NCI-H187 (cell line): ENCODE measurements at regions not wholly inside any gene's neighbourhood (a gene's known extent, or its start where the extent isn't known, plus 50 kb on each side); places are given as distances from the start of the nearest gene placed in this dataset.
A peak's percentile ranks its signal among the peaks of the same experiment; 100 is the strongest.

Experiments
- DNase-seq, 2 experiments: peaks; one replicate each; lab custom pipeline; 2025; lab: John Stamatoyannopoulos, UW

DNA sequence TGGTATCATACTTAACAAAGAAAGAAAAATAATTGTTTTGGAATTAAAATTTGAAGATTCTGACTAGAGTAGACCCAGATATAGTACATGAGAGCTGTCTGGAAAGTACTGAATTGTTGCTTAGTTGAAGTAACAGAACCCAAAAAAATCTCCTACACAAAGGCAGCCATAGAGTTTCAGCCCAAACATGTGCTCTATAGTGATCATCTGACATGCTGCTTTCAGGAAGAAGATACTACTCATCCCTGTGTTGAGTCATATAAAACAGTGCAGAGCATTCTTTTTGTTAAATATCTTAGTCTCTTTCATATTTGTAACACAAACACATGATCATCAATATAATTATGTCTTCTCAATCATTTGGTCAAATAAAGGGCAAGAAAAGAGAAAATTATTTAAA is 84.8 kb upstream of the PTPRM start:
- no peak for DNase-seq

DNA sequence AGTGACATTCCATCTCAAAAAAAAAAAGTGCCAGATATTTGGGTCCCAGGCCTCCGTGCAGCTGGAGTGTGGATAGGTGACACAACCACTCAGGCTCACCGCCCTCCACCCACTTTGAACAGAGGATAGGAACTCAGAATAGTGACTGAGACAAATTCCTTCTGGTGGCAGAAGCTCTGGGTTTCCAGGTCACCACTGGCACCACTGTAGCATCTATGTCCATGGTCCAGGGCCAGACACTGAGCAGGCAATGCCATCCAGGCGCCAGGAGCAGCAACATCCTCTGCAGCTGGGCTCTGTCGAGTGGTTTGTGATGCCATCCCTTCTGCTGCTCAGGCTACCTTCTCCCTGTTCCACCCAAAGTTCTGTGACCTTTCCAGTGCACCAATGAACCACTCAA is 81.5 kb upstream of the PTPRM start:
- DNase-seq, result no peak

DNA sequence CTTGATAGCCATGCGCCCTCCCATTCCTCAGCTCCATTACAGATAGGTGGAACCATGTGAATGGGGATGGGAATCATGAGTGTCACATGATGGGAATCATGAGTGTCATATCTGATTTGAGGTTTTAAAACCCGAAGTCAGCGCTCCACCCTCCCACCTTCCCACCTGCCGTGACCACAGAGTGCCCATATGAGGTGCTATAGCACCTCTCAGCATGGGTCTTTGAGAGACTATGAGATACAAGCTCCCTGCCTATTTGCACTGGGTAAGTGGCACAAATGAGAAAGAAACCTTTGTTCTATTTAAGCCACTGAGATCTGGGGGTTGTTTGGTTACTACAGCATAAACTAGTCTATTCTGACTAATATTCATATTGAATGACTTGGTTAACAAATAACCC is 78.5 kb upstream of the PTPRM start:
- DNase-seq, result no peak

DNA sequence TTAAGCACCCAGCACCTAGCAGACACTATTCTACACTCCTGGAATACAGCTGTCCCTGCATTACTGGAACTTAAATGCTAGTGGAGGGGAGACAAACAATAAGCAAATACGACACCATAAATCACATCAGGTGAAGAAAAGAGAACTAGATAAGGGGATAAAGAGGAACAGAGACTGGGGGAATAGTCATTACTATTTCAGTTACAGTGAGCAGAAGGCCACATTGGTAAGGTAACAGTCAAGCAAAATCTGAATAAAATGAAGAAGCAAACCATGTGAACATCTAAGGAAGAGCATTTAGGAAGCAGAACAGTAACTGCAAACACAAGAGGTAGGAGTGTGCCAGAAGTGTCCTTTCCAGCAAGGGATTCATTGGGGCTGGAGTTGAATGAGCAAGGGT is 77.0 kb upstream of the PTPRM start:
- DNase-seq, result no peak

- DNase-seq, result no peak
Observed at GRCh38 chr18:7492385-7492784, 74.7 kb upstream of the PTPRM start.

DNA sequence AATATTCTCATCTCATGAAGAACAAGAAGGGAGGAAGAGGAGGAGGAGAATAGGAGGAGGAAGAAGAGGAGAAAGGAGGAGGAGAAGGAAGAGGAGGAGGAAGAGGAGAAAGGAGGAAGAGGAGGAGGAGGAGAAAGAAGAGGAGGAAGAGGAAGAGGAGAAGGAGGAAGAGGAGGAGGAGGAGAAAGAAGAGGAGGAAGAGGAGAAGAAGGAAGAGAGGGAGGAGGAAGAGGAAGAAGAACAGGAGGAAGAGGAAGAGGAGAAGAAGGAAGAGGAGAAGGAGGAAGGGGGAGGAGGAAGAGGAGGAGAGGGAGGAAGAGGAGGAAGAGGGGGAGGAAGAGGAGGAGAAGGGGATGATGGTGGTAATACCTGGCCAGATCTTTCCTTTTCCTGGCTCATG is 70.0 kb upstream of the PTPRM start:
- DNase-seq, result no peak

GRCh38 chr18:7511106-7511505 is 56.0 kb upstream of the PTPRM start:
- no peak for DNase-seq

GRCh38 chr18:7512348-7512747 is 54.8 kb upstream of the PTPRM start:
- DNase-seq, result no peak

DNA sequence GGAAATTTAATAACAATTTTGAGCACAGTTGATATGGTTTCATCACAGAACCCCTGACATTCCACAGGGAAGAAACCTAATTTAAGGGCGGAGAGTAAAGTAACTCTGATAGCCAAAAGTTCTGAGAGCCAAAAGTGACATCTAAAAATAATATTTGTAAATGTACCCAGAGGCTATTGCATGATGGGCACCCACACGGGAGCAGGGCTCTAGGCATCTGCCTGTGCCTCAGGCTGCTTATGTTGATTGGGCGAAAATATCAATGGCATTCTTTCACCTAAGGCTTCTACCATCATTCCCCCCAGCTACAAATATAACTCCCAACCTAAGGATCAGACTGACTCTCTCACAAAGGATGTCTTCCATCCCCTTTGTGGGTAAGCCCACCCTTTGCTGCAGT is 54.1 kb upstream of the PTPRM start:
- DNase-seq, result no peak

GRCh38 chr18:7514796-7515440 is 52.2 kb upstream of the PTPRM start:
- no peak for DNase-seq

DNA sequence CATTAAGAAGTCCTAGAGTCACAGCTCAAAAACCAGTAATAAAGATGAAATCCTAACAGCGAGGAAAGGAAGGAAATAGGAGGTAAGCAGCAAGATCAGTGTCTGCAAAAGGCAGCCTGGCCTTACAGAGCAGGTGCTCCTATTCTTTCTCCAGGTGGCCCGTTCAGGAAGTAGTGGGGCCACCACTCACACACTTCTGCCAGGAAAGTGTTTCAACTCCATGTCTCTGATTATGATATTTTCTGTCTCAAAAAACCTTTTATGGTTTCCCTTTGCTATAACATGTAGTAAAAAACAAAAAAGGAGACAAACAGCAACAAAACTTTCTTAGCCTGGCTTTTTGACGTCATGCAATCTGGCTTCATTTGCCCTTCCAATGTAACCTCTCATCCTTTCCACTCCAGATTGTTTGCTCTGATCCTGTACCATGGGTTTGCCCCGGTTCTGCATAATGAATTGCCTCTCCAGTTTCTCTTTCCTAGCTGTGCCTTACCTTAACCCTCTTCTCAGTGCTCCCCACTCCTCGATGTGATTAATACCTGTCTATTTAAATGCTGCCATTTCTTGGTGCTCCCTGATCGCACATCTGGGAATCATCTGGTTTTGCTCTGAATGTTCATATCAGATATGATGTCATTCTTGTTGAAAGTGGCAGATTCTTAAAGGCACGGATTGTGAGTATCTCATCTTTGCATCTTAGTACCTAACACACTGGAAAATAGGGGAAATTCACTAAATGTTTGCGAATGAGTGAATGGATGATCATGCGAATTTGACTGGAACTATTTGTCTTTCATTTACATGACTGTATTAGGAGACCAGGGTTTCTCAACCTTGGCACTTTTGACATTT is 50.6 kb upstream of the PTPRM start:
- DNase-seq, result peak; percentile 7 to 31
